GM12873 (cell line): ENCODE measurements at regions not wholly inside any gene's neighbourhood (a gene's known extent, or its start where the extent isn't known, plus 50 kb on each side); places are given as distances from the start of the nearest gene placed in this dataset.

ENCODE experiments used
- TF ChIP-seq, protein P1 (sequence below): IDR thresholded peaks from 2 replicates; pipeline ENCODE4 v1.5.1; 2012; ENCODE audit warnings: low read depth, mild to moderate bottlenecking, moderate library complexity, low read length, control low read depth; ENCODE audit not compliant: insufficient read depth; ENCODE audit errors: missing control alignments

DNA sequence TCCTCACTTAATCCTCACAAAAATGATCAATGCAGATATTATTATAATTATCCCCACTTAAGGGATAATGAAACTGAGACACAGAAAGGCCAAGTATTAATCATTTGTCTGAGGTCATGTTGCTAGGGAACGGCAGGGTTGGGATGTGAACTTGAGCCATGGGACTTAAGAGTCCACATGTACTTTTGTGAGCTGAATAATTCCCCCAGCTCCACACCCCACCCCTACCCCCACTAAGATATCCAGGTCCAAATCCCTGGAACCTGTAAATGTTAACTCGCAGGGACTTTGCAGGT lies 290.5 kb upstream of the GADL1 start:
- TF ChIP-seq, protein P1, sequence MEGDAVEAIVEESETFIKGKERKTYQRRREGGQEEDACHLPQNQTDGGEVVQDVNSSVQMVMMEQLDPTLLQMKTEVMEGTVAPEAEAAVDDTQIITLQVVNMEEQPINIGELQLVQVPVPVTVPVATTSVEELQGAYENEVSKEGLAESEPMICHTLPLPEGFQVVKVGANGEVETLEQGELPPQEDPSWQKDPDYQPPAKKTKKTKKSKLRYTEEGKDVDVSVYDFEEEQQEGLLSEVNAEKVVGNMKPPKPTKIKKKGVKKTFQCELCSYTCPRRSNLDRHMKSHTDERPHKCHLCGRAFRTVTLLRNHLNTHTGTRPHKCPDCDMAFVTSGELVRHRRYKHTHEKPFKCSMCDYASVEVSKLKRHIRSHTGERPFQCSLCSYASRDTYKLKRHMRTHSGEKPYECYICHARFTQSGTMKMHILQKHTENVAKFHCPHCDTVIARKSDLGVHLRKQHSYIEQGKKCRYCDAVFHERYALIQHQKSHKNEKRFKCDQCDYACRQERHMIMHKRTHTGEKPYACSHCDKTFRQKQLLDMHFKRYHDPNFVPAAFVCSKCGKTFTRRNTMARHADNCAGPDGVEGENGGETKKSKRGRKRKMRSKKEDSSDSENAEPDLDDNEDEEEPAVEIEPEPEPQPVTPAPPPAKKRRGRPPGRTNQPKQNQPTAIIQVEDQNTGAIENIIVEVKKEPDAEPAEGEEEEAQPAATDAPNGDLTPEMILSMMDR = no peak

DNA sequence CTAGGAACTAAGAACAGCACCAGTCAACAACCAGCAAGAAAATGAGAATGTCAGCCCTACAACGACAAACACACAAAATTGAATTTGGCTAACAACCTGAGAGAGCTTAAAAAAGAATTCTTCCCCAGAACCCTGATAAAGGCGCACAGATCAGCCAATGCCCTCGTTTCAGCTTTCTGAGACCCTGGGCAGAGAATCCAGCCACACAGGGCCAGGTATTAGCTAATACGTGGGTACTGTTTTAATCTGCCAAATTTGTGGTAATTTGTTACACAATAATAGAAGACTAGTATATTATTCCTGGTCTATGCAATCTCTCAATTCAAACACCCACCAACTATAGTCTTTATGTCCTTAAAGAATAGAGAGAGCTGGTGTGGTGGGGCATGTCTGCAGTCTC lies 291.6 kb upstream of the GADL1 start:
- TF ChIP-seq, protein P1 = no peak

DNA sequence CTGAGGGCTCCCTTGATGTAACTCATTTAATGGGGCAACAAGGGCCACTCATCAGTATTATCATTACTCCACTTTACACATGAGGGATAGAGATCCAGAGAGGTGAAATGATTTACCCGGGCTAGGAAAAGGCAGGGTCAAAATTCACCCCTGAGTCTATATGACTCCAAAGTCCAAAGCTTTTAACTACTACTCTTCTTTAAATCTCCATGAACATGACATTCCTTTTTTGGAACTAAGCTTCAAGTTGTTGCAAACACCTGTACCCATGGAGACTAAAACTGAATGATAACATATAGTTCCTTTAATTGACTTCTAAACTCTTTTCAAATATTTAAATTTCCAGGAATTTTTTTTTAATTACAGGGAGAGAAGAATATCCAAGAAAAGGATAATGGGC lies 292.9 kb upstream of the GADL1 start:
- TF ChIP-seq, protein P1 = no peak

DNA sequence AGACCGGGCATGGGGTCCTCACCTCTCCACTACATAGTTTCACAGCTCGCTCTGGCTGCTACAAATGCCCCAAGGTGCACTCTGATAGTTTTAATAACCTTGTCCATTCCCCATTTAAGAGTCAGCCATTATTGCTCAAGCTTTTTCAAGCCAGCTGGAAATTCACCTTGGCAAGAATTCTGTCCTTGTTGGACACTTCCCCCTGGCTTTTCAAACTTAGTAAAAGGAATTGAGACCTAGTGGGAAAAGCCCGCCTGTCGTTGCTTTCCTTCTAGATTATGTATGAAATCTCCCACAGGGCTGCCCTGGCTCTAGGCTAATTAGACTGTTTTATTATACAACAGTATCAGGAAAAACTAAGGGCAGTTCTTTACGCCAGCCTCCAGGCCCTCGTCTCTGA lies 293.7 kb upstream of the GADL1 start:
- TF ChIP-seq, protein P1 = no peak

DNA sequence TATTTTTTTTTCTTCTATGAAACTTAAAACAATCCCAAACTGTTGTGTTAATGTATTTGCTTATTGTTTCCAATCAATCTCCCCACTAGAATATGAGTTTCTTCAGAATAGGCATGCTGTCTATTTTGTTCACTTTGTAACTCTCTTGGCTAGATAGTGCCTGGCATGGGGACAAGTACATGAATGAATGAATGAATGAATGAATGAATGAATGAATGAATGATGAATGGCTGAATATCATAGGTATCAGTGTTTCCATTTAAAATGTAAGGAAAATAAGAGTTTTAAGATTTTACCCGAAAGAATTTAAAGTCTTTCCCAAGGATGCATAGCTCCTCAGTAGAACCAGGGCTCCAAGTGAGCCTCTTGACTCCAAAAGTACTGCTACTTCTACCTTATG lies 294.9 kb upstream of the GADL1 start:
- TF ChIP-seq, protein P1 = no peak

DNA sequence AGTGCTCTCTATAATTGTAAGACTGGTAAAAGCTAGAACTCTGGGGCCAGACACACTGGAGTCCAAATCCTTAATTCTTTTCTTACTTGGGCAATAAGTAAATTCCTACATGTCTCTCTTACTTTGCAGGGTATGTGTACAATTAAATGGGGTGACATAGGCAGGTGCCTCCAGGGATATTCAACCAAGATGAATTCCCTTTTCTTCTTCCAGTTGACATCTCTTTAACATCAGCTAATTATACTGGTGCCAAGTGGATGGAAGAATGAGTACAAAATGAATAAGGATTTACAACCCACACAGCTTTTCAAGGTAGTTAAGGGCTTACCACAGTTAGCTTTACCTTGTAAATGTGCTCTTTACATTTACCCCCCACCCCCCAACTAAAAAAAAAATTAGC lies 295.5 kb upstream of the GADL1 start:
- TF ChIP-seq, protein P1 = no peak

DNA sequence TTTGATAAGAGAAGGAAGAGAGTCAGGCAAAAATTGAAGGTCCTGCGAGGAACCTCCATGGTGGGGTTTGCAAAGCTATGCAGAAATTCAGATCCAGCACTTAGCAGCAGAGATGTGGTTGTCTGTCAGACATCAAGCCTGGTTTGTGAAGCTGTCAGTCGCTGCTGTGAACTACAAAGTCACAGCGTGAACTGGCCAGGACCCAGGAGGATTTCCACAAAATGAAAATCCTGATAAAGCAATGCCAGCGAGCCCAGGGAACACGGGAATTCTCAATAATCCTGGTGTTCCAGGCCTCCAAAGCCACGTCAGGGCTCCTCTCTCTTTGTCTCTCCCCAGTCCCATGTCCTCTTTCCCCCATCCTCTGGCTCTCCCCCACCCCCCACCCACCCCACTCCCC lies 296.9 kb upstream of the GADL1 start:
- TF ChIP-seq, protein P1 = no peak

DNA sequence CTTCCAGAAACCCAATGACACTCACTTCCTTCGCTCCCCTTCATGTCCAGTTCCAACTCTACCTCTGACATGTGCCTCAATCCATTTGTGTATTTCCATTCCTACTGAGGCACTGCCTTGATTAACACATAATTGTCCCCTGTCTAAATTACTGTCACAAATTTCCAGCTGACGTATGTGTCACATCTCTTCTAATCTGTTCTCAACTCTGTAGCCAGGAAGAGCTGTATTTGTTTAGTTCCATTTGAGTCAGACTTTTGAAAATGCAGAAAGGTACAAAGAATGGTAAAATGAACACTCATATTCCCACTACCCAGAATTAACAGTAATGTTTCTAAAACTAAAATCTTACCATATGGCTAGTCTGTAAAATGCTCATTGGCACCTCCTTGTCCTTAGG lies 299.0 kb upstream of the GADL1 start:
- TF ChIP-seq, protein P1 = no peak
